Epithelial cell of esophagus (primary cell): ENCODE measurements at regions not wholly inside any gene's neighbourhood (a gene's known extent, or its start where the extent isn't known, plus 50 kb on each side); places are given as distances from the start of the nearest gene placed in this dataset.

Experiments
- DNase-seq: peaks from one replicate; pipeline ENCODE4 v3.0.0; 2010; ENCODE audit warnings: low read depth
- H3K4me3 ChIP-seq: 2 replicates; pipeline ENCODE4 v1.5.1; 2011; ENCODE audit warnings: mild to moderate bottlenecking, low read length, control low read depth
- TF ChIP-seq, protein P1 (sequence below): IDR thresholded peaks from 2 replicates; pipeline ENCODE4 v1.5.1; 2011; ENCODE audit warnings: low read depth, mild to moderate bottlenecking, low read length, control low read depth, inconsistent platforms; ENCODE audit not compliant: insufficient read depth; ENCODE audit errors: missing control alignments

DNA sequence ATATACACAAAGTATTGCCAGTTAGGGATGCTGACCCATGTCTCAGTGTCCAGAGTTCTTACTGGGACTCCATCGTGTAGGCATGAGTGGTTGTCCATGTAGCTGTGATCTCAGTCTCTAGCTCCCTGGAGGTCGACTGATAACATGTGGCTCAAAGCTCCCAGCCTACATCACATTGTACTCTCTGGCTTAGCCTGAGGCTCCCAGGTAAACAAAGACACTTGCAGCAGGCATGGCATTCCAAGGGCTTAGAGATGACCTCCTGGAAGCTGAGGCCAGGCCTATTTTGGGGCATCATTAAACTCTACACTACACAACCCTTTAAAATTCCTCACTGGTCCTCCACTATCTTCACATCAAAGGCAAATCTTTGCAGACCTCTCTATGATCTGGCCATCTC lies 100.8 kb upstream of the DOCK1 start:
- DNase-seq, result no peak
- TF ChIP-seq, protein P1, sequence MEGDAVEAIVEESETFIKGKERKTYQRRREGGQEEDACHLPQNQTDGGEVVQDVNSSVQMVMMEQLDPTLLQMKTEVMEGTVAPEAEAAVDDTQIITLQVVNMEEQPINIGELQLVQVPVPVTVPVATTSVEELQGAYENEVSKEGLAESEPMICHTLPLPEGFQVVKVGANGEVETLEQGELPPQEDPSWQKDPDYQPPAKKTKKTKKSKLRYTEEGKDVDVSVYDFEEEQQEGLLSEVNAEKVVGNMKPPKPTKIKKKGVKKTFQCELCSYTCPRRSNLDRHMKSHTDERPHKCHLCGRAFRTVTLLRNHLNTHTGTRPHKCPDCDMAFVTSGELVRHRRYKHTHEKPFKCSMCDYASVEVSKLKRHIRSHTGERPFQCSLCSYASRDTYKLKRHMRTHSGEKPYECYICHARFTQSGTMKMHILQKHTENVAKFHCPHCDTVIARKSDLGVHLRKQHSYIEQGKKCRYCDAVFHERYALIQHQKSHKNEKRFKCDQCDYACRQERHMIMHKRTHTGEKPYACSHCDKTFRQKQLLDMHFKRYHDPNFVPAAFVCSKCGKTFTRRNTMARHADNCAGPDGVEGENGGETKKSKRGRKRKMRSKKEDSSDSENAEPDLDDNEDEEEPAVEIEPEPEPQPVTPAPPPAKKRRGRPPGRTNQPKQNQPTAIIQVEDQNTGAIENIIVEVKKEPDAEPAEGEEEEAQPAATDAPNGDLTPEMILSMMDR, result no peak
- no peak overlapping the region for H3K4me3 ChIP-seq

DNA sequence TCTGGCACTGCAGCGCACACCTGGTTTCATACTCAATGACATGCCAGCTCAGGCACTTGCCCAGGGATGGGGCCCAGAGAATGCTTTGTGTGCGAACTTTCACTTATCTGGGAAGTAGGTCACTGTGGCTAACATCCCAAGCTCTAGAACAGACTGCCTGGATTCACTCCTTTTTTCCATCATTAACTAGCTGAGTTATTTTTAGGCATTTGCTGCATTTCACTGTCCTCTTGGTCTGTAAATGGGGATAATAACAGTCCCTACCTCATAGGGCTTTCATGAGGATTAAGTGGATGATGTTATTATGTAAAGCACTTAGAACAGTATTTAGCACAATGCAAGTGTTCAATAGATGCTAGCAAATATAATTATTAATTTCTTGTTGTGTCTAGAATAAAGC lies 98.7 kb upstream of the DOCK1 start:
- DNase-seq, result no peak
- no peak overlapping the region for H3K4me3 ChIP-seq
- TF ChIP-seq, protein P1, result no peak

DNA sequence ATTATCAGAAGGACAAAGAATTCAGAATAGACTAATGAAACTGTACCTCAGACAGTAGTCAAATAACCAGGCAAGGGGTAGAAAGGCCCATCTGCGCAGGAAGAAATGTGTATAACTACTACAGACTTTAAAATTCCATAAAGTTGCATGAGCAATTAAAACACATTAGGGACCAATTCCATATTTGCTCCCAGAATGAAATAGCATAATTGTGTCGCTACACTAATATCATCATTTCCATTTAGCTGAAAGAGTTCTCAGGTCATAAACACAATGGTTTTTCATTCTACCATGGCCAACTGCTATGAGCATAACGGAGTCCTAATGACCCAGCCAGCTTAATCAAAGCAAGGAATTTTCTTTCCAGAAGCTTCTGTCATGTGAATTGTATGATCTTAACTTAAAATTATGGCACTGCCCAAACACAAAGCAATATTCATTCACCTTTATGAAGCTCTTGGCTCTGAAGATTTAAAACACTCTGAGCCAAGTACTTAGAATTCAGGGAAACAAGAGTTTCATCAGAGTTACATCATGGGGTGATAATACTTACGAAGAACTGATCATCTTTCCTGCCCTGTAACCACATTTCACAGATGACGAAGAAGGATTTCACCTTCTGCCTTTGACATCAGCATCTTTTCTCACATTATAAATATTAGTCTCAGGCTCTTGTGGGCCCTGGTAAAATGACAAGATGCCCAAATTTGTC lies 98.1 kb upstream of the DOCK1 start:
- TF ChIP-seq, protein P1, result no peak
- no peak for DNase-seq
- no peak overlapping the region for H3K4me3 ChIP-seq

DNA sequence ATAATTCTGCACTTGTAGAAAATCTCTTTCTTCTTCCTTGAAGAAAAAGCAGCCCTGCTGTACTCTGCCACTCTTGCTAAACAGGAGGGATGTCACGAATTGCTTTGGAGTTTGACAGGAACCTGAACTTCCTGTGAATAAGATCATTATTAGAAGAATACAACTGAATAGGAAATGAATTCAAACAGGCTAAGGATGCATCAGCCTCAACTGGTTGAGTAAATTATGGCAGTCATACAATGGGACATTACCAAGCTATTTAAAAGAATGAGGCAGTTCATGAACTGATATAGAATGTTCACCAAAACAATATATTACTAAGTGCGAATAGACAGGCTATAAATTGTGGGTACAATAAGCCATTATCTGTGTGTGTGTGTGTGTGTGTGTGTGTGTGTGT lies 97.1 kb upstream of the DOCK1 start:
- DNase-seq, result no peak
- H3K4me3 ChIP-seq, result no peak overlapping the region
- TF ChIP-seq, protein P1, result no peak

DNA sequence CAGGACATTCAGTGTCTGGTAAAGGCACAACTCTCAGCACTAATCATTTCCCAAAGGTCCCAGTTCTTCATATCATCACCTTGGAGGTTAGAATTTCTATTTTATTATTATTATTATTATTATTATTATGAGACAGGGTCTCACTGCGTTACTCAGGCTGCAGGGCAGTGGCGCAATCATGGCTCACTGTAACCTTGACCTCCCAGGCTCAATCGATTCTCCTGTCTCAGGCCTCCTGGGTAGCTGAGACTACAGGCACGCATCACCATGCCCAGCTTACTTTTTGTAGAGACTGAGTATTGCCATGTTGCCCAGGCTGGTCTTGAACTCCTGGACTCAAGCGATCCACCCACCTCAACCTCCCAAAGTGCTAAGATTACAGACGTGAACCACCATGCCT lies 91.8 kb upstream of the DOCK1 start:
- TF ChIP-seq, protein P1, result no peak
- DNase-seq, result no peak
- H3K4me3 ChIP-seq, result no peak overlapping the region

DNA sequence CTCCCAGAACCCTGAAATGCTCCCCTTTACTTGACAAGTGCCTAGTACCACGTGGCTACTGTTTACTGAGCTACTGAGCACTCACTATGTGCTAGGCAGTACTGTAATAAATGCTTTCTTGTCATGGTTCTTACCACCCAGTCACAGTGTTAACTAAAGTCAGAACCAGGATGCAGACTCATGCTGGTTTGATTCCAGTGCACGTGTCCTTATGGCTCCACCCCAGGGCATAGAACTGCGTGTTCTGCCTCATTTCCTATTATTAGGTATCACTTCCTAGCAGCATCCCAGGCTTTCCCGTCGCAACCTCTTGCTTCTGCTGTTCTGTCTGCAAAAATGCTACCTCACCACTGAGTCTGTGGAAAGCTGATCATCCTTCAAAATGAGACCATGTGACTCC lies 71.7 kb upstream of the DOCK1 start:
- no peak overlapping the region for H3K4me3 ChIP-seq
- peak; percentile 2 for DNase-seq
- TF ChIP-seq, protein P1, result no peak

DNA sequence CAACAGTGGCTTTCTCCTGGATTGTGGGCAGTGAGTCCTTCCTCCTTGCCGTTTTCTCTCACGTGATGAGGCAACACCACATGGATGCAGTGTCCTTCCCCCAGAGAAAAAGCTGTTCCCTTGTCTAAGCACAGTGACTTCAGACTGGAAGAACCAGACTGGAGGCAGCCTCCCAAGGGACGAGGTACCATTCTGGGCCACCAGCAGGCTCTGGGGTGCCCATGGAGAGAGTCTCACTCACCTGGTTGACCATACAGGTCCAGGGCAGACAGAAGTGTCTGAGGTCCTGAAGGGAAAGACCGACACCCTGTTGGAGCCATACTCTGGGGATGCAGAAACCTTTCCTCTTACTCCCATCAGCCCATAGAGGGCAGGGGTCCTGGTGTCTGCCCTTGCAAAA lies 69.2 kb upstream of the DOCK1 start:
- TF ChIP-seq, protein P1, result no peak
- no peak overlapping the region for H3K4me3 ChIP-seq
- DNase-seq, result no peak
